ENCODE measurements at regions not wholly inside any gene's neighbourhood (a gene's known extent, or its start where the extent isn't known, plus 50 kb on each side); places are given as distances from the start of the nearest gene placed in this dataset.

- DNase-seq (ENCODE audit: low spot score), result no peak
- POLR2A ChIA-PET, result no interaction called here
- no peaks in the 10 kb centered on the region for H3K9me2 ChIP-seq (ENCODE audit: insufficient read depth, low read length)
- H3K4me3 ChIP-seq (ENCODE audit: low read depth, low read length, poor library complexity, severe bottlenecking), result no peak overlapping the region
- H3K27ac ChIP-seq (ENCODE audit: low read depth, low read length, poor library complexity, severe bottlenecking), result no peak overlapping the region
- H4K20me1 ChIP-seq (ENCODE audit: insufficient read depth, low read length), result no peaks in the 10 kb centered on the region
- TF ChIP-seq, protein P1, sequence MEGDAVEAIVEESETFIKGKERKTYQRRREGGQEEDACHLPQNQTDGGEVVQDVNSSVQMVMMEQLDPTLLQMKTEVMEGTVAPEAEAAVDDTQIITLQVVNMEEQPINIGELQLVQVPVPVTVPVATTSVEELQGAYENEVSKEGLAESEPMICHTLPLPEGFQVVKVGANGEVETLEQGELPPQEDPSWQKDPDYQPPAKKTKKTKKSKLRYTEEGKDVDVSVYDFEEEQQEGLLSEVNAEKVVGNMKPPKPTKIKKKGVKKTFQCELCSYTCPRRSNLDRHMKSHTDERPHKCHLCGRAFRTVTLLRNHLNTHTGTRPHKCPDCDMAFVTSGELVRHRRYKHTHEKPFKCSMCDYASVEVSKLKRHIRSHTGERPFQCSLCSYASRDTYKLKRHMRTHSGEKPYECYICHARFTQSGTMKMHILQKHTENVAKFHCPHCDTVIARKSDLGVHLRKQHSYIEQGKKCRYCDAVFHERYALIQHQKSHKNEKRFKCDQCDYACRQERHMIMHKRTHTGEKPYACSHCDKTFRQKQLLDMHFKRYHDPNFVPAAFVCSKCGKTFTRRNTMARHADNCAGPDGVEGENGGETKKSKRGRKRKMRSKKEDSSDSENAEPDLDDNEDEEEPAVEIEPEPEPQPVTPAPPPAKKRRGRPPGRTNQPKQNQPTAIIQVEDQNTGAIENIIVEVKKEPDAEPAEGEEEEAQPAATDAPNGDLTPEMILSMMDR (conservative IDR thresholded peaks at IDR 0.05; ENCODE audit: low read length), result no peak
- TF ChIP-seq EZH2phosphoT487 (IDR thresholded peaks at IDR 0.05; ENCODE audit: borderline replicate concordance, low read depth, low read length), result no peak
- intact Hi-C loops (cut with micrococcal nuclease; ENCODE audit: unreplicated experiment), result no loop called here
- no peaks in the 10 kb centered on the region for H3K36me3 ChIP-seq (ENCODE audit: insufficient read depth, low read length)
- no peak overlapping the region for H2AFZ ChIP-seq (ENCODE audit: low read length)
- no TSS peak for BruUV-seq (replicated peaks)
- CTCF ChIA-PET (ENCODE audit: unreplicated experiment), result no interaction called here
- no peaks in the 10 kb centered on the region for H3K9me3 ChIP-seq (ENCODE audit: low read length)
- no peaks in the 10 kb centered on the region for H3K79me2 ChIP-seq (ENCODE audit: insufficient read depth, low read depth, low read length)
- no peaks in the 10 kb centered on the region for H3K4me1 ChIP-seq (ENCODE audit: insufficient read depth, low read length, poor library complexity, severe bottlenecking)
- H3K4me2 ChIP-seq (ENCODE audit: low read length), result no peak overlapping the region
Measured at GRCh38 chr4:95638920-95639501, 90.2 kb upstream of the UNC5C start.

DNA sequence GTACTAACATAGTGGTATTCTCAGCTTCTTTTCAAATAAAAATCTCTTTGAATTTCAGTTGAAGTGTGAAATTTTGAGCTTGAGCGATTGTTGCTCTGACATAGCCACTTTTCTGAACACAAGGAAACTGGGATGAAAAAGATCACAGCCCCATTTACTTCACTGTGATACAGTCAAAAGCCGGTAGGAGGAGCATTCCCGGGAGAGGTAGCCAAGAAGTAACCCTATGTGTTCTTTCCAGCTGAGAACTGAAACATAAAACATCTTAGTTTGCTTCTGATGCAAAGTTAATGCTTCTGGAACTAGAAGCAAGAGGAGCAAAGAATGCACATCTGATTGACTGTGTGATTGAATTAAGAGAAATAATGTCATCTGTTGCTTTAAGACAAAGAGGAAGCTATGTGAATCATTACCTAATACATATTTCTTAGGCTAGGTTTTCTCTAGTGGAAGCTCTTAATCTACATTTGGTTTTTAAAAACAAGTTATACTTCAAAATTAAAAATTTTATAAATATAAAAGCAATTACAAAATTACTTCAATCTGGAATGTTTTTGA is 88.3 kb upstream of the UNC5C start:
- H3K4me3 ChIP-seq (ENCODE audit: low read depth, low read length, poor library complexity, severe bottlenecking), result no peak overlapping the region
- H3K9me2 ChIP-seq (ENCODE audit: insufficient read depth, low read length), result no peaks in the 10 kb centered on the region
- no peak overlapping the region for H3K4me2 ChIP-seq (ENCODE audit: low read length)
- ChIA-PET CTCF (ENCODE audit: unreplicated experiment) (no interaction called here), POLR2A (interaction anchor here (0.8 to 0.9 kb wide), 2 partner anchors 333 to 610 kb away, joined by 3 read pairs; no protein-coding TSS in a partner anchor)
- intact Hi-C loops (cut with micrococcal nuclease; ENCODE audit: unreplicated experiment), result no loop called here
- no peaks in the 10 kb centered on the region for H3K79me2 ChIP-seq (ENCODE audit: insufficient read depth, low read depth, low read length)
- no TSS peak for BruUV-seq (replicated peaks)
- H4K20me1 ChIP-seq (ENCODE audit: insufficient read depth, low read length), result no peaks in the 10 kb centered on the region
- no peaks in the 10 kb centered on the region for H3K4me1 ChIP-seq (ENCODE audit: insufficient read depth, low read length, poor library complexity, severe bottlenecking)
- H3K36me3 ChIP-seq (ENCODE audit: insufficient read depth, low read length), result no peaks in the 10 kb centered on the region
- no peak for DNase-seq (ENCODE audit: low spot score)
- H2AFZ ChIP-seq (ENCODE audit: low read length), result no peak overlapping the region
- H3K27ac ChIP-seq (ENCODE audit: low read depth, low read length, poor library complexity, severe bottlenecking), result no peak overlapping the region
- TF ChIP-seq EZH2phosphoT487 (IDR thresholded peaks at IDR 0.05; ENCODE audit: borderline replicate concordance, low read depth, low read length), result no peak
- TF ChIP-seq, protein P1 (conservative IDR thresholded peaks at IDR 0.05; ENCODE audit: low read length), result no peak
- H3K9me3 ChIP-seq (ENCODE audit: low read length), result no peaks in the 10 kb centered on the region

DNA sequence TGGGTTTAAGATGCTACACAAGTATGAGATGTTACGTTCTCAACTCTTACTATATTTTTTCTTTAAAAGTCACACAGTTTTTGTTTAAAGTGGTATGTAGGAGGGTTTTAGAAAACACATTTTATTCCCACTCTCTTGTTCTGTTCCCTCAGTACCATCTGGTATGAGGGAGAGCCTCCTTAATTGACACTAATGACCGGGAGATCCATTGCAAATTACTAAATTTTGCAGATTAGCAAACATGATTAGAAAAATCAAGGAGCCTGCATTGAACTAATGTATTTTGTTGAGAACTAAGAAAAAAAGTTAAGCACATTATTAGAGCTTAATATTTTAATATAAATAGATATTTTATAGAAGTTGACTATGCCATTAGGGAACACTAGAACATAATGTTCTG is 87.3 kb upstream of the UNC5C start:
- no peak overlapping the region for H2AFZ ChIP-seq (ENCODE audit: low read length)
- H3K9me2 ChIP-seq (ENCODE audit: insufficient read depth, low read length), result no peaks in the 10 kb centered on the region
- no peak for DNase-seq (ENCODE audit: low spot score)
- H3K9me3 ChIP-seq (ENCODE audit: low read length), result no peaks in the 10 kb centered on the region
- no peaks in the 10 kb centered on the region for H3K79me2 ChIP-seq (ENCODE audit: insufficient read depth, low read depth, low read length)
- intact Hi-C loops (cut with micrococcal nuclease; ENCODE audit: unreplicated experiment), result no loop called here
- no peaks in the 10 kb centered on the region for H3K4me1 ChIP-seq (ENCODE audit: insufficient read depth, low read length, poor library complexity, severe bottlenecking)
- no TSS peak for BruUV-seq (replicated peaks)
- no peak overlapping the region for H3K27ac ChIP-seq (ENCODE audit: low read depth, low read length, poor library complexity, severe bottlenecking)
- no peaks in the 10 kb centered on the region for H3K36me3 ChIP-seq (ENCODE audit: insufficient read depth, low read length)
- TF ChIP-seq EZH2phosphoT487 (IDR thresholded peaks at IDR 0.05; ENCODE audit: borderline replicate concordance, low read depth, low read length), result no peak
- TF ChIP-seq, protein P1 (conservative IDR thresholded peaks at IDR 0.05; ENCODE audit: low read length), result no peak
- H3K4me2 ChIP-seq (ENCODE audit: low read length), result no peak overlapping the region
- H3K4me3 ChIP-seq (ENCODE audit: low read depth, low read length, poor library complexity, severe bottlenecking), result no peak overlapping the region
- no peaks in the 10 kb centered on the region for H4K20me1 ChIP-seq (ENCODE audit: insufficient read depth, low read length)
- POLR2A ChIA-PET, result interaction anchor here (0.6 kb wide), 1 partner anchor 268 kb away, joined by 3 read pairs; no protein-coding TSS in a partner anchor
- CTCF ChIA-PET (ENCODE audit: unreplicated experiment), result no interaction called here
